Neural progenitor cell (in vitro differentiated cells): ENCODE measurements at regions not wholly inside any gene's neighbourhood (a gene's known extent, or its start where the extent isn't known, plus 50 kb on each side); places are given as distances from the start of the nearest gene placed in this dataset.

Experiments used
- DNase-seq: peaks from one replicate; pipeline ENCODE4 v3.0.0-alpha.2; 2016; ENCODE audit warnings: low spot score
- H2AFZ ChIP-seq: fragments of 200-600 bp; sonication (generic); replicated peaks from 2 replicates; pipeline ENCODE4 v1.6.1; 2016; ENCODE audit warnings: antibody characterized with exemption
- H3F3A ChIP-seq: fragments of 200-600 bp; sonication (generic); 2 replicates; pipeline ENCODE4 v1.6.1; 2016; ENCODE audit warnings: antibody characterized with exemption, low read depth
- H3K27ac ChIP-seq: fragments of 200-600 bp; sonication (generic); 2 replicates; pipeline ENCODE4 v1.5.1; 2016; ENCODE audit warnings: mild to moderate bottlenecking
- H3K27me3 ChIP-seq: fragments of 200-600 bp; sonication (generic); 2 replicates; pipeline ENCODE4 v1.6.1; 2016; ENCODE audit warnings: mild to moderate bottlenecking, moderate library complexity
- H3K36me3 ChIP-seq: fragments of 200-600 bp; sonication (generic); 2 replicates; pipeline ENCODE4 v1.5.1; 2016
- H3K4me1 ChIP-seq: fragments of 200-600 bp; sonication (generic); 2 replicates; pipeline ENCODE4 v1.6.1; 2016; ENCODE audit warnings: mixed run types
- H3K4me2 ChIP-seq: fragments of 200-600 bp; sonication (generic); 2 replicates; pipeline ENCODE4 v1.6.1; 2016
- H3K4me3 ChIP-seq: fragments of 200-600 bp; sonication (generic); 2 replicates; pipeline ENCODE4 v1.5.1; 2016
- H3K79me2 ChIP-seq: fragments of 200-600 bp; sonication (generic); 2 replicates; pipeline ENCODE4 v1.6.1; 2016; ENCODE audit warnings: low read depth
- H3K9ac ChIP-seq: fragments of 200-600 bp; sonication (generic); 2 replicates; pipeline ENCODE4 v1.6.1; 2016
- H3K9me3 ChIP-seq: fragments of 200-600 bp; sonication (generic); 2 replicates; pipeline ENCODE4 v1.5.1; 2016; ENCODE audit warnings: low read depth
- H4K20me1 ChIP-seq: fragments of 200-600 bp; sonication (generic); 2 replicates; pipeline ENCODE4 v1.6.1; 2016; ENCODE audit warnings: low read depth
- H3K27ac Mint-ChIP-seq: 3 replicates; pipeline ENCODE4 v1.8.0; 2021; ENCODE audit warnings: mixed read lengths
- H3K27me3 Mint-ChIP-seq: 2 replicates; pipeline ENCODE4 v1.8.0; 2022; ENCODE audit warnings: low read depth, mild to moderate bottlenecking, inconsistent platforms, moderate library complexity, mixed read lengths; ENCODE audit not compliant: insufficient read depth
- H3K36me3 Mint-ChIP-seq: 3 replicates; pipeline ENCODE4 v1.8.0; 2021; ENCODE audit warnings: mixed read lengths
- H3K4me1 Mint-ChIP-seq: 3 replicates; pipeline ENCODE4 v1.8.0; 2021; ENCODE audit warnings: mixed read lengths
- H3K4me3 Mint-ChIP-seq: 3 replicates; pipeline ENCODE4 v1.8.0; 2021; ENCODE audit warnings: mild to moderate bottlenecking, moderate library complexity, mixed read lengths
- H3K9me3 Mint-ChIP-seq: 3 replicates; pipeline ENCODE4 v1.8.0; 2020; ENCODE audit warnings: mixed read lengths
- CTCF ChIP-seq: fragments of 200-600 bp; sonication (generic); IDR thresholded peaks from 2 replicates; pipeline ENCODE4 v1.5.1; 2017; ENCODE audit warnings: antibody characterized with exemption, mild to moderate bottlenecking
- EZH2 ChIP-seq: fragments of 200-600 bp; sonication (generic); IDR thresholded peaks from 2 replicates; pipeline ENCODE4 v1.6.1; 2017; ENCODE audit warnings: antibody characterized with exemption, mild to moderate bottlenecking, moderate library complexity
- EZH2phosphoT487 ChIP-seq: fragments of 200-600 bp; sonication (generic); IDR thresholded peaks from 2 replicates; pipeline ENCODE4 v1.6.1; 2017; ENCODE audit warnings: antibody characterized with exemption

- Mint-ChIP-seq H3K4me3 (no peak overlapping the region), H3K4me1 (peaks cover 13% of the 10 kb centered on the region), H3K36me3 (no peaks in the 10 kb centered on the region), H3K9me3 (no peaks in the 10 kb centered on the region), H3K27me3 (no peaks in the 10 kb centered on the region), H3K27ac (no peak overlapping the region)
- Histone ChIP-seq H3K9me3 (no peaks in the 10 kb centered on the region), H2AFZ (no peak overlapping the region), H3K27me3 (no peaks in the 10 kb centered on the region), H3K4me3 (no peak overlapping the region), H3F3A (no peaks in the 10 kb centered on the region), H3K9ac (no peak overlapping the region), H3K4me1 (peaks cover 20% of the 10 kb centered on the region), H3K4me2 (no peak overlapping the region), H3K36me3 (no peaks in the 10 kb centered on the region), H3K79me2 (no peaks in the 10 kb centered on the region), H4K20me1 (no peaks in the 10 kb centered on the region), H3K27ac (no peak overlapping the region)
- DNase-seq: no peak
- TF ChIP-seq CTCF (no peak), EZH2phosphoT487 (no peak), EZH2 (no peak)
Observed at GRCh38 chr6:133187114-133187513, 54.0 kb upstream of the EYA4 start.

- Mint-ChIP-seq H3K4me3 (no peak overlapping the region), H3K27me3 (no peaks in the 10 kb centered on the region), H3K4me1 (peaks cover 13% of the 10 kb centered on the region), H3K36me3 (no peaks in the 10 kb centered on the region), H3K9me3 (no peaks in the 10 kb centered on the region), H3K27ac (no peak overlapping the region)
- no peak for DNase-seq
- Histone ChIP-seq H2AFZ (no peak overlapping the region), H3K27me3 (no peaks in the 10 kb centered on the region), H3K36me3 (no peaks in the 10 kb centered on the region), H3K9ac (no peak overlapping the region), H3K4me3 (no peak overlapping the region), H3K79me2 (no peaks in the 10 kb centered on the region), H3K9me3 (no peaks in the 10 kb centered on the region), H3K4me1 (peaks cover 20% of the 10 kb centered on the region), H3K27ac (no peak overlapping the region), H3F3A (no peaks in the 10 kb centered on the region), H4K20me1 (no peaks in the 10 kb centered on the region), H3K4me2 (no peak overlapping the region)
- TF ChIP-seq EZH2phosphoT487 (no peak), CTCF (no peak), EZH2 (no peak)
Observed at GRCh38 chr6:133187657-133188453, 53.3 kb upstream of the EYA4 start.

DNA sequence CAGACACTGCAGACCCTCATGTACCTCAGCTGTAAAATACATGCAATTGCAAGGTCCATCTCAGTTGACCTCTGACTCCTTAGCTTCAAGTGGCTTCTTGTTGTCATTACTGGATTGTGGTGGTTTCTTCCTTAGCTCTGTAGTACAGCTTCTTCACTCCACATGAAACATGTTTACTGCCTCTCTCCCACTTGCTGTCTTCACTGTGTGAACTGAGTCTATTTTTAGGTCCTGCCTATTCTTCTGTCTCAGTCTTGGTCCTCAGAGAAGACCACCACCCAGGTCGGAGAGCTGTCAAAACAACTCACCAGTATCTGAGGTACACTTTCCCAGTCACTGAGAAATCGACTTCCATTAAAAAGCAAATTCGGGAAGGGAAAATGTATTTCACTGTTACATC is 50.2 kb upstream of the EYA4 start:
- no peak overlapping the region for H3K4me3 Mint-ChIP-seq
- Histone ChIP-seq H2AFZ (no peak overlapping the region), H3F3A (no peaks in the 10 kb centered on the region), H3K9ac (no peak overlapping the region), H3K36me3 (no peaks in the 10 kb centered on the region), H3K9me3 (no peaks in the 10 kb centered on the region), H3K4me3 (no peak overlapping the region), H3K27ac (no peak overlapping the region), H3K4me2 (no peak overlapping the region), H4K20me1 (no peaks in the 10 kb centered on the region), H3K79me2 (no peaks in the 10 kb centered on the region), H3K4me1 (peaks cover 10% of the 10 kb centered on the region), H3K27me3 (no peaks in the 10 kb centered on the region)
- no peak overlapping the region for H3K27ac Mint-ChIP-seq
- no peak for DNase-seq
- peaks cover 5% of the 10 kb centered on the region for H3K9me3 Mint-ChIP-seq
- no peaks in the 10 kb centered on the region for H3K36me3 Mint-ChIP-seq
- TF ChIP-seq CTCF (no peak), EZH2 (no peak), EZH2phosphoT487 (no peak)
- H3K27me3 Mint-ChIP-seq: no peaks in the 10 kb centered on the region
- peaks cover 13% of the 10 kb centered on the region for H3K4me1 Mint-ChIP-seq
